Chondrocyte (in vitro differentiated cells): ENCODE measurements at regions not wholly inside any gene's neighbourhood (a gene's known extent, or its start where the extent isn't known, plus 50 kb on each side); places are given as distances from the start of the nearest gene placed in this dataset.

Experiments
- DNase-seq: peaks from one replicate; pipeline ENCODE4 v3.0.0; 2021; ENCODE audit warnings: mixed read lengths, low spot score
- H3K27ac Mint-ChIP-seq: one replicate; pipeline ENCODE4 v1.8.0; 2021; ENCODE audit warnings: mild to moderate bottlenecking, moderate library complexity, mixed read lengths; ENCODE audit not compliant: unreplicated experiment
- H3K27me3 Mint-ChIP-seq: 2 replicates; pipeline ENCODE4 v1.8.0; 2021; ENCODE audit warnings: low read depth, mixed read lengths
- H3K36me3 Mint-ChIP-seq: 2 replicates; pipeline ENCODE4 v1.8.0; 2021; ENCODE audit warnings: low read depth, mixed read lengths
- H3K4me1 Mint-ChIP-seq: 2 replicates; pipeline ENCODE4 v1.8.0; 2021; ENCODE audit warnings: low read depth, mild to moderate bottlenecking, mixed read lengths
- H3K4me3 Mint-ChIP-seq: one replicate; pipeline ENCODE4 v1.8.0; 2021; ENCODE audit warnings: mild to moderate bottlenecking, moderate library complexity, mixed read lengths; ENCODE audit not compliant: unreplicated experiment
- H3K9me3 Mint-ChIP-seq: 2 replicates; pipeline ENCODE4 v1.8.0; 2021; ENCODE audit warnings: low read depth, mixed read lengths
- TF ChIP-seq, protein P1 (sequence below): fragments of 200-600 bp; sonication (generic); IDR thresholded peaks from 2 replicates; pipeline ENCODE4 v1.5.0; 2021; ENCODE audit warnings: antibody characterized with exemption, mild to moderate bottlenecking, moderate library complexity

DNA sequence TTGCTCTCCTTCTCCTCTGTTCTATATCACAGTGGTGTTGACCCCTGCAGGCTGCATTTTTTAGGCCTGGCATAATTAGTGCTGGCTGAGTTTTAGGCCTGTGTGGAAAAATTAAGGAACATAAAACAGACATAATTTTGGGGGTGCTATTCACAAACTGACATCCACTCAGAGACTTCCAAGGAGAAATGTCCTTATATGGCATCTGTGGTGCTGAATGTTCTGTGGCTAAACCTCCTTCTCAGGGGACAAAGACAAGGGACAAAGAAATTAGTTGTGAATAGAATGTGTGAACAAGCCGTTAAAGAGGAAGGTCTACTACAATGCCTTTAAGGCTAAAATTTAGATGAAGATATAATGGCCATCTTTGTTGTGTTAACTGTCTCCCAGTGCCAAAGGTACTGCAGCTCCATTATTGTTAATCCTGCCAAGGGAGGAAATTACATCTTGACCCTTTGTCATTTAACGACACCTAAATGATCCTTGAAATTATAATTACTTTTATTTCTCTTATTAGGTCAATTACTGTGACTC, 870.0 kb upstream of the CHAC2 start:
- no peak overlapping the region for H3K4me3 Mint-ChIP-seq
- H3K9me3 Mint-ChIP-seq, result peaks cover 28% of the 10 kb centered on the region
- TF ChIP-seq, protein P1, sequence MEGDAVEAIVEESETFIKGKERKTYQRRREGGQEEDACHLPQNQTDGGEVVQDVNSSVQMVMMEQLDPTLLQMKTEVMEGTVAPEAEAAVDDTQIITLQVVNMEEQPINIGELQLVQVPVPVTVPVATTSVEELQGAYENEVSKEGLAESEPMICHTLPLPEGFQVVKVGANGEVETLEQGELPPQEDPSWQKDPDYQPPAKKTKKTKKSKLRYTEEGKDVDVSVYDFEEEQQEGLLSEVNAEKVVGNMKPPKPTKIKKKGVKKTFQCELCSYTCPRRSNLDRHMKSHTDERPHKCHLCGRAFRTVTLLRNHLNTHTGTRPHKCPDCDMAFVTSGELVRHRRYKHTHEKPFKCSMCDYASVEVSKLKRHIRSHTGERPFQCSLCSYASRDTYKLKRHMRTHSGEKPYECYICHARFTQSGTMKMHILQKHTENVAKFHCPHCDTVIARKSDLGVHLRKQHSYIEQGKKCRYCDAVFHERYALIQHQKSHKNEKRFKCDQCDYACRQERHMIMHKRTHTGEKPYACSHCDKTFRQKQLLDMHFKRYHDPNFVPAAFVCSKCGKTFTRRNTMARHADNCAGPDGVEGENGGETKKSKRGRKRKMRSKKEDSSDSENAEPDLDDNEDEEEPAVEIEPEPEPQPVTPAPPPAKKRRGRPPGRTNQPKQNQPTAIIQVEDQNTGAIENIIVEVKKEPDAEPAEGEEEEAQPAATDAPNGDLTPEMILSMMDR, result no peak
- H3K27ac Mint-ChIP-seq, result no peak overlapping the region
- H3K4me1 Mint-ChIP-seq, result no peaks in the 10 kb centered on the region
- H3K36me3 Mint-ChIP-seq, result peaks cover under 1% of the 10 kb centered on the region
- peaks cover under 1% of the 10 kb centered on the region for H3K27me3 Mint-ChIP-seq
- no peak for DNase-seq

DNA sequence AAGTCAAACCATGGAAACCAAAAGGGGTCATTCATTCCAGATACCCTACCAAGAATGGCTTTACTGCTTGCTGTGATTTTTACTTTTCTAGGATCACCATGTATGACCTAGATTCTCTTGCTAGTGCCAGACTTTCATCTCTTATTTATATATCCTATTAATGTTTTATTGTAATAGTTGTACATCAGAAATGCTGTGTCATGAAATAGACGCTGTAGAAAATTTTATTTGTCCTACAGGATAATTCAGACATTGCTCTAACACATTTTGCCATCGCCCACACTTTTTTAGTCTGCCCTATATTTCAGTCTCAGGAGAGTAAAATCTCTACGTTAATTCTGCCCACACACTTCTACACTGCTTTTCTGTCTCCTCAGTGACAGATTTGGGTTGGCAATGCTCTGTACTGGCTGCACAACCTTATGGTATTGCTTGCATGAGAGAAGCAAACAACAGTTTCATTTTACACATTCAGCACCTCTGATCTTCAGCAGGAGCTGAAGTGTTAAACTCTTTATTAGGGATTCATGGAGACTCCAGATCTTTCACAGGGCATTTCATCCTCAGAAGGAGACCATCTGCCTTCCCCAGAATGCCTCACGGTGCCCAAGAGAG, 871.8 kb upstream of the CHAC2 start:
- Mint-ChIP-seq H3K4me3 (no peak overlapping the region), H3K36me3 (peaks cover 2% of the 10 kb centered on the region), H3K27me3 (peaks cover 2% of the 10 kb centered on the region), H3K27ac (no peak overlapping the region), H3K4me1 (no peaks in the 10 kb centered on the region), H3K9me3 (peaks cover 34% of the 10 kb centered on the region)
- TF ChIP-seq, protein P1, result no peak
- no peak for DNase-seq

DNA sequence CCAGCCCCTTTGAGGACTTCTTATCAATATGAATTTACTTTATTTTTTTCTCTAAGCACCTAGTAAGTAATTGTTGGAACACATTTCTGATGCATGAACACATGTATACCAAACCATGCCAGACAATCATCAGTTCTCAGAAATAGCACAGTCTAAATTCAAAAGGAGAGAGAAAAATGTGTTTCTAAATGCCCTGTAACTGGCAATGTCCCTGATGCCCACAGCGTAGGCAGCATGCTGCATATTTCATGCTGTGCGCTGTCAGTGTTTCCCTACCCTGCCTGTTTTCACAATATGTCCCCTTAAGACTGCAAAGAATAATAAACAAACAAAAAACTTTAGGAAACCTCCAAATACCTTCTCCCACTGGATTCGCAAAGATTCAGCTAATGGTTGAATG, 881.0 kb upstream of the CHAC2 start:
- TF ChIP-seq, protein P1, result no peak
- DNase-seq, result no peak
- Mint-ChIP-seq H3K27ac (no peak overlapping the region), H3K4me1 (no peaks in the 10 kb centered on the region), H3K36me3 (no peaks in the 10 kb centered on the region), H3K27me3 (no peaks in the 10 kb centered on the region), H3K4me3 (no peak overlapping the region), H3K9me3 (peaks cover 11% of the 10 kb centered on the region)

DNA sequence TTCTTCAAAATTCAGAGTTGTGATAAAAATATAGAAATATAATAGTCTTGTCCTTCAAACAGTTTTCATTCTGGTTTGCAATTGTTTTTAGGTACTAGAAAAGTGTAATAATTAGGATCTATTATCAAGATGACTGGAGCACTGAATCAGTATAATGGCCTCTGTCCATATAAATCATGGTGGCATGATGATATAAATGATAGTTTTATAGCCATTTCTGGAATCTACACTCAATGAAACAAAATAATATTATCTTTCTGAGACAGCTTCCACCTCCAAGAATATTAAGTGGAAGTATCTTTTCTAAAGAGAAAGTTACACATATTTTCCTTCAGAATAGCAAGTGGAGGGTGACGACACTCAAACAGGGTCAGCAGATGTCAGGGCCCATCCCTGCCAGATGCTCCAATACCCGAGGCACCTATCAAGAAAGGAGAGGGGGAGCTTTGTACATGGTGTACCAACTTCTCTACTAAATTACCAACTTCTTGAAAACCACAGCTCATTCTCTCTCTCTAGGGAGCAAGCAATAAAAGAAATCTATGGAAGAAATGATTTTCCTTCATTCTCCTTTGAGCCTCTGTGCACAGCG, 882.7 kb upstream of the CHAC2 start:
- Mint-ChIP-seq H3K27me3 (no peaks in the 10 kb centered on the region), H3K4me1 (no peaks in the 10 kb centered on the region), H3K36me3 (no peaks in the 10 kb centered on the region), H3K27ac (no peak overlapping the region), H3K9me3 (no peaks in the 10 kb centered on the region), H3K4me3 (no peak overlapping the region)
- TF ChIP-seq, protein P1, result no peak
- no peak for DNase-seq

GRCh38 chr2:52882974-52883373, 884.6 kb upstream of the CHAC2 start:
- H3K4me3 Mint-ChIP-seq, result no peak overlapping the region
- H3K9me3 Mint-ChIP-seq, result no peaks in the 10 kb centered on the region
- no peaks in the 10 kb centered on the region for H3K4me1 Mint-ChIP-seq
- no peak overlapping the region for H3K27ac Mint-ChIP-seq
- H3K27me3 Mint-ChIP-seq, result peaks cover 4% of the 10 kb centered on the region
- H3K36me3 Mint-ChIP-seq, result no peaks in the 10 kb centered on the region
- TF ChIP-seq, protein P1, result no peak
- DNase-seq, result no peak
